GM10266 (cell line): ENCODE measurements at regions not wholly inside any gene's neighbourhood (a gene's known extent, or its start where the extent isn't known, plus 50 kb on each side); places are given as distances from the start of the nearest gene placed in this dataset.

Source experiments
- DNase-seq: peaks from one replicate; pipeline ENCODE4 v3.0.0; 2012; ENCODE audit errors: extremely low spot score
- CTCF ChIP-seq: IDR thresholded peaks from 2 replicates; pipeline ENCODE4 v1.5.1; 2012; ENCODE audit warnings: mild to moderate bottlenecking, low read depth; ENCODE audit not compliant: control insufficient read depth, insufficient read depth; ENCODE audit errors: missing control alignments

- DNase-seq = no peak
- no peak for TF ChIP-seq CTCF
Observed at GRCh38 chr18:46299465-46300008, 195.4 kb downstream of the HAUS1 start.

- DNase-seq = no peak
- no peak for TF ChIP-seq CTCF
Observed at GRCh38 chr18:46301081-46301480, 196.9 kb downstream of the HAUS1 start.

GRCh38 chr18:46301571-46301970 is 197.4 kb downstream of the HAUS1 start:
- DNase-seq = no peak
- TF ChIP-seq CTCF = no peak

GRCh38 chr18:46302528-46303485 is 198.6 kb downstream of the HAUS1 start:
- DNase-seq = no peak
- no peak for TF ChIP-seq CTCF

GRCh38 chr18:46310258-46310657 is 206.1 kb downstream of the HAUS1 start:
- no peak for TF ChIP-seq CTCF
- no peak for DNase-seq

GRCh38 chr18:46310675-46311345 is 206.6 kb downstream of the HAUS1 start:
- TF ChIP-seq CTCF = no peak
- DNase-seq = no peak

- TF ChIP-seq CTCF = no peak
- no peak for DNase-seq
Observed at GRCh38 chr18:46311491-46311890, 207.3 kb downstream of the HAUS1 start.
